Gastroesophageal sphincter (tissue), 3 donors: ENCODE measurements at regions not wholly inside any gene's neighbourhood (a gene's known extent, or its start where the extent isn't known, plus 50 kb on each side); places are given as distances from the start of the nearest gene placed in this dataset.

ENCODE experiments used
- EP300 ChIP-seq: sonication (generic); formaldehyde crosslinking; IDR thresholded peaks from one replicate; pipeline ENCODE4 v1.6.1; 2017; ENCODE audit warnings: antibody characterized with exemption, mild to moderate bottlenecking
- POLR2A ChIP-seq, 2 donors: fragments of 450-650 bp; IDR thresholded peaks; one replicate each; pipeline ENCODE4 v1.6.1; 2017; ENCODE audit warnings: antibody characterized with exemption in 2 of 2, mild to moderate bottlenecking in 2 of 2, moderate library complexity in 1 of 2
- POLR2AphosphoS5 ChIP-seq: sonication (generic); formaldehyde crosslinking; IDR thresholded peaks from one replicate; pipeline ENCODE4 v1.6.1; 2017; ENCODE audit warnings: antibody characterized with exemption
- TF ChIP-seq, protein P1 (sequence below), 4 experiments: fragments of 200-600 bp in 2 of 4; fragments of 450-650 bp in 2 of 4; sonication (generic) in 1 of 4; IDR thresholded peaks; one replicate each; pipeline ENCODE4 v1.5.1; 2017 to 2019; ENCODE audit warnings: antibody characterized with exemption in 4 of 4, mild to moderate bottlenecking in 2 of 4, moderate library complexity in 2 of 4

DNA sequence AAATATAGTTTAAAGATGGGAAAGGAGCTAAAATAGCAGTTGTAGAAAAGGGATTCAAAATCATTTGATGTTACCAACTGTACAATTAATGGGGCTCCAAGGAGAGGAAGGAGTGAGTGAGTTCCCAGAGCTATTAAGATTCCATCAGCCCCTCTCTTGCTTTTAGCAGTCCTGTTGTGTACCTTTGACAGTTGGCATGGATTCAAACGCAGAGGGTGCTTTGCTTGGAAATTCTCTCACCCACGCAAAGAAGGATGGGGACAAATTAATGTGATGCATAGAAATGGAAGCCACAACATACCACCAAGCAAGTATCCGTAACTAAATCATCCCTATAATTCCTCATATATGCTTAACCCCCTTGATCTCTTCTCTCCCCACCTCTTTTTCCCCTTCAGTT lies 461.3 kb downstream of the EBF1 start:
- TF ChIP-seq, protein P1, sequence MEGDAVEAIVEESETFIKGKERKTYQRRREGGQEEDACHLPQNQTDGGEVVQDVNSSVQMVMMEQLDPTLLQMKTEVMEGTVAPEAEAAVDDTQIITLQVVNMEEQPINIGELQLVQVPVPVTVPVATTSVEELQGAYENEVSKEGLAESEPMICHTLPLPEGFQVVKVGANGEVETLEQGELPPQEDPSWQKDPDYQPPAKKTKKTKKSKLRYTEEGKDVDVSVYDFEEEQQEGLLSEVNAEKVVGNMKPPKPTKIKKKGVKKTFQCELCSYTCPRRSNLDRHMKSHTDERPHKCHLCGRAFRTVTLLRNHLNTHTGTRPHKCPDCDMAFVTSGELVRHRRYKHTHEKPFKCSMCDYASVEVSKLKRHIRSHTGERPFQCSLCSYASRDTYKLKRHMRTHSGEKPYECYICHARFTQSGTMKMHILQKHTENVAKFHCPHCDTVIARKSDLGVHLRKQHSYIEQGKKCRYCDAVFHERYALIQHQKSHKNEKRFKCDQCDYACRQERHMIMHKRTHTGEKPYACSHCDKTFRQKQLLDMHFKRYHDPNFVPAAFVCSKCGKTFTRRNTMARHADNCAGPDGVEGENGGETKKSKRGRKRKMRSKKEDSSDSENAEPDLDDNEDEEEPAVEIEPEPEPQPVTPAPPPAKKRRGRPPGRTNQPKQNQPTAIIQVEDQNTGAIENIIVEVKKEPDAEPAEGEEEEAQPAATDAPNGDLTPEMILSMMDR (IDR thresholded peaks at IDR 0.05), result no peak
- no peak for TF ChIP-seq POLR2AphosphoS5
- TF ChIP-seq EP300, result no peak
- TF ChIP-seq POLR2A (IDR thresholded peaks at IDR 0.05), result no peak
